Esophagus (tissue), 2 donors: ENCODE measurements at regions not wholly inside any gene's neighbourhood (a gene's known extent, or its start where the extent isn't known, plus 50 kb on each side); places are given as distances from the start of the nearest gene placed in this dataset.

Experiments
- H3K27ac ChIP-seq, 2 donors: one replicate each; pipeline ENCODE4 v1.5.1; 2013; ENCODE audit warnings: low read depth in 2 of 2, mild to moderate bottlenecking in 2 of 2, inconsistent platforms in 1 of 2, low read length in 1 of 2, moderate library complexity in 1 of 2
- H3K27me3 ChIP-seq, 2 donors: one replicate each; pipeline ENCODE4 v1.6.1; 2013; ENCODE audit warnings: low read length in 2 of 2, control low read depth in 1 of 2, mild to moderate bottlenecking in 1 of 2; ENCODE audit not compliant: insufficient read depth in 2 of 2, control insufficient read depth in 1 of 2
- H3K36me3 ChIP-seq, 2 donors: one replicate each; pipeline ENCODE4 v1.6.1; 2013; ENCODE audit warnings: low read length in 1 of 2; ENCODE audit not compliant: control insufficient read depth in 2 of 2, insufficient read depth in 2 of 2
- H3K4me1 ChIP-seq, 2 donors: one replicate each; pipeline ENCODE4 v1.6.1; 2013; ENCODE audit warnings: low read length in 1 of 2; ENCODE audit not compliant: control insufficient read depth in 2 of 2, insufficient read depth in 2 of 2
- H3K4me3 ChIP-seq, 2 donors: one replicate each; pipeline ENCODE4 v1.5.1; 2013; ENCODE audit warnings: low read length in 2 of 2, mild to moderate bottlenecking in 2 of 2, low read depth in 1 of 2, moderate library complexity in 1 of 2
- H3K9me3 ChIP-seq, 2 donors: one replicate each; pipeline ENCODE4 v1.6.1; 2013; ENCODE audit warnings: mild to moderate bottlenecking in 2 of 2, low read depth in 1 of 2, low read length in 1 of 2, moderate library complexity in 1 of 2; ENCODE audit not compliant: control insufficient read depth in 2 of 2, insufficient read depth in 1 of 2
- WGBS, 2 donors: extraction: QIAGEN DNeasy Blood & Tissue Kit; methylation state at CpG; one replicate each; pipeline ENCODE4 v1.1.7; 2013; 5-methylcytosine and 5-hydroxymethylcytosine counted together
- donor health status: healthy with polysubstance abuse.
- donor health status: Bipolar disorder and iron deficiency.

- WGBS, 2 donors, result 82 to 88% methylated on average over 3 of the region's 3 CpGs
- Histone ChIP-seq H3K4me3 (no peak overlapping the region), H3K27ac (no peak overlapping the region), H3K36me3 (no peaks in the 10 kb centered on the region), H3K9me3 (peaks cover 3 to 5% of the 10 kb centered on the region in 2 donors), H3K4me1 (no peaks in the 10 kb centered on the region), H3K27me3 (no peaks in the 10 kb centered on the region)
These were observed 327.7 kb downstream of the HAPSTR1 start for GRCh38 chr16:9419161-9419560.

GRCh38 chr16:9422762-9423513 is 331.5 kb downstream of the HAPSTR1 start:
- H3K9me3 ChIP-seq, result peaks cover 0 to 3% of the 10 kb centered on the region in 2 donors
- 56 to 78% methylated on average over 7 of the region's 7 CpGs for WGBS, 2 donors
- H3K27me3 ChIP-seq, result no peaks in the 10 kb centered on the region
- no peak overlapping the region for H3K4me3 ChIP-seq
- no peak overlapping the region for H3K27ac ChIP-seq
- H3K4me1 ChIP-seq, result no peaks in the 10 kb centered on the region
- H3K36me3 ChIP-seq, result no peaks in the 10 kb centered on the region

- WGBS, 2 donors, result 47 to 55% methylated on average over 3 of the region's 3 CpGs
- Histone ChIP-seq H3K27ac (no peak overlapping the region), H3K9me3 (peaks cover 0 to 3% of the 10 kb centered on the region in 2 donors), H3K27me3 (no peaks in the 10 kb centered on the region), H3K36me3 (no peaks in the 10 kb centered on the region), H3K4me1 (no peaks in the 10 kb centered on the region), H3K4me3 (no peak overlapping the region)
These were observed 333.8 kb downstream of the HAPSTR1 start for GRCh38 chr16:9425236-9425635.

DNA sequence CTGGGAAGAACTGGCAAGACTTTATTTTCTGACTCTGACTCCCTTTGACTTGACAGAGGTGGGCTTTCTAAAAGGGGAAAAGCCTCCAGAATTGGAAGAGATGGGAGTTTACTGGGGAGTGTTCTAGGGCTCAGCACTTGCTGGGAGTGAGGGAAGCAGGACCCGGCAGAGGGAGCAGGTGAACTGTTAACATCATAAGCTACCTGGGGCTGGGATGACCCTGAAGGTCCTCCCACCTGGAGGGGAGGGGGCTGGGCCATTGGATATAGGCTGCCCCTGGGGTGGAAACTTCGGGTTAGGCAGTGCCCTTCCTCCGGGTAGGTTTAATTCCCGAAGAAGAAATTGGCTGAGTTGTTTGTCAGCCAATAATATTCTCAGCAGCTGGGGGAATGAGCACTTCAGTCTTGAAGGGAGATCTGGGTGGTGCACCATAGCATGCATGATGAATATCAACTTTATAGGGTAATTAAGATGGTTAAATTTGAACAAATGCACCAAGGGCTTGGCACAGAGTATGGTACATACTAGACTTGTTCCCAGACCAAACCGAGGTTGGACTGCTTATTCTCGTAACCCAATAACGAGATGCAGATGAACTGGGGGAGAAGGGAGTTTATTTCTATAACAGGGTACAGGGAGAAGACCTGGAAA is 337.0 kb downstream of the HAPSTR1 start:
- 79 to 89% methylated on average over 7 of the region's 7 CpGs for WGBS, 2 donors
- Histone ChIP-seq H3K4me3 (no peak overlapping the region), H3K4me1 (no peaks in the 10 kb centered on the region), H3K27me3 (no peaks in the 10 kb centered on the region), H3K27ac (no peak overlapping the region), H3K9me3 (no peaks in the 10 kb centered on the region), H3K36me3 (no peaks in the 10 kb centered on the region)

- no peaks in the 10 kb centered on the region for H3K4me1 ChIP-seq
- no peak overlapping the region for H3K4me3 ChIP-seq
- no peak overlapping the region for H3K27ac ChIP-seq
- H3K36me3 ChIP-seq, result no peaks in the 10 kb centered on the region
- 59 to 67% methylated on average over 10 of the region's 10 CpGs for WGBS, 2 donors
- no peaks in the 10 kb centered on the region for H3K9me3 ChIP-seq
- no peaks in the 10 kb centered on the region for H3K27me3 ChIP-seq
These were observed 338.3 kb downstream of the HAPSTR1 start for GRCh38 chr16:9429646-9430330.

DNA sequence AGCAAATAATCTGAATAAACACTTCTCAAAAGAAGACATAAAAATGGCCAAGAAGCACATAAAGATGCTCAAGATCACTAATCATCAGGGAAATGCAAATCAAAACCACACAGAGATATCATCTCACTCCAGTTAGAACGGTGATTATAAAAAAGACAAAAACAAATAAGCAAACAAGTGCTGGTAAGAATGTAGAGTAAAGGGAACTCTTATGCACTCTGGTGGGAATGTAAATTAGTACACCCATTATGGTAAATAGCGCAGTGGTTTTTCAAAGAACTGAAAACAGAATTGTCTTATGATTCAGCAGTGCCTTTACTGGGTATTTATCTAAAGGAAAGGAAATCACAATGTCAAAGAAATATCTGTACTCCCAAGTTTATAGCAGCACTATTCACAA is 343.2 kb downstream of the HAPSTR1 start:
- H3K4me3 ChIP-seq, result no peak overlapping the region
- H3K27me3 ChIP-seq, result no peaks in the 10 kb centered on the region
- H3K27ac ChIP-seq, result no peak overlapping the region
- 69 to 73% methylated on average over 2 of the region's 2 CpGs for WGBS, 2 donors
- no peaks in the 10 kb centered on the region for H3K9me3 ChIP-seq
- no peaks in the 10 kb centered on the region for H3K36me3 ChIP-seq
- no peaks in the 10 kb centered on the region for H3K4me1 ChIP-seq

DNA sequence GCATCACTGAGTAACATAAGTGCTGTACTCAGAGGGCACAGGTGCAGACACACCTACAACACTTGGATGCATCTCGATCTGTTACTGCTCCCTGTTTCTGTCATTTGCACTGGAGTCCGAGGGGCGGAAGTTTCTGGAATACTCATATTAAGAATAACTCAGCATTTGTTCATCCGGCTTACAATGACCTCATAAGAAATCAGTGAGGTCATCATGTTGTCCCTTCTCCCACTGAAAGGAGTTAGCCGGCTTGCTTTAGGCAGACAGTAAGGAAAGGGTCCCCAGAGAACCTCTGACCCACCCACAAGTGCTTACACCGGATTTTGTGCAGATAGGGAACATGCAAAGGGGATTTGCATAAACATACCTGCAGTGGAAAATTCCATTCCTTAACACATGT is 344.7 kb downstream of the HAPSTR1 start:
- no peaks in the 10 kb centered on the region for H3K36me3 ChIP-seq
- no peaks in the 10 kb centered on the region for H3K9me3 ChIP-seq
- no peak overlapping the region for H3K4me3 ChIP-seq
- no peak overlapping the region for H3K27ac ChIP-seq
- H3K27me3 ChIP-seq, result no peaks in the 10 kb centered on the region
- WGBS, 2 donors, result 90% methylated on average over 6 of the region's 6 CpGs
- H3K4me1 ChIP-seq, result no peaks in the 10 kb centered on the region

DNA sequence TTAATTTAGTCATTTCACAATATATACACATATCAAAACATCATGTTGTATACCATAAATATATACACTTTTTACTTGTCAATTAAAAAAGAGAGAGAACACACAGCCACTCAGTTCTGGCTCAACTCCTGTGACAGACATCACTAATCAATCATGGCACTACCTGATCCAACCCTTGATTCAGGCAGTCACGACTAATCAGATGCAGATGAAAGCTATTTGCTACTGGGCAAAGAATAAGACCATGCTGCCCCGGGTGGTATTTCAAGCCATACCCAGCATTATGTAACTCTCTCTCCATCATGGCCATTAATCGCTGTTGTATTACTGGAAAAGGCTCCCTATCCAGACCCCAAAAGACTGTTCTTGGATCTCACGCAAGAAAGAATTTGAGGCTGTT is 345.7 kb downstream of the HAPSTR1 start:
- Histone ChIP-seq H3K36me3 (no peaks in the 10 kb centered on the region), H3K27ac (no peak overlapping the region), H3K9me3 (no peaks in the 10 kb centered on the region), H3K4me1 (no peaks in the 10 kb centered on the region), H3K4me3 (no peak overlapping the region), H3K27me3 (no peaks in the 10 kb centered on the region)
- 87 to 90% methylated on average over 4 of the region's 4 CpGs for WGBS, 2 donors

GRCh38 chr16:9438991-9439390 is 347.5 kb downstream of the HAPSTR1 start:
- Histone ChIP-seq H3K27ac (no peak overlapping the region), H3K4me3 (no peak overlapping the region), H3K4me1 (no peaks in the 10 kb centered on the region), H3K9me3 (no peaks in the 10 kb centered on the region), H3K36me3 (no peaks in the 10 kb centered on the region), H3K27me3 (no peaks in the 10 kb centered on the region)
- 91 to 95% methylated on average over 1 of the region's 1 CpG for WGBS, 2 donors
